Gastrocnemius medialis (tissue), 4 donors: ENCODE measurements at regions not wholly inside any gene's neighbourhood (a gene's known extent, or its start where the extent isn't known, plus 50 kb on each side); places are given as distances from the start of the nearest gene placed in this dataset.

Experiments used
- POLR2A ChIP-seq, 2 donors: fragments of 450-650 bp; IDR thresholded peaks; one replicate each; pipeline ENCODE4 v1.6.1; 2017; ENCODE audit warnings: antibody characterized with exemption in 2 of 2, mild to moderate bottlenecking in 2 of 2, moderate library complexity in 2 of 2
- TF ChIP-seq, protein P1 (sequence below), 5 experiments: fragments of 450-650 bp in 3 of 5; fragments of 200-600 bp in 2 of 5; sonication (generic) in 2 of 5; IDR thresholded peaks in 4 of 5; conservative IDR thresholded peaks in 1 of 5; 1 replicate in 4 of 5; 2 replicates in 1 of 5; pipeline ENCODE4 v1.5.1; 2016 to 2019; ENCODE audit warnings: antibody characterized with exemption in 5 of 5, mild to moderate bottlenecking in 3 of 5, moderate library complexity in 3 of 5

DNA sequence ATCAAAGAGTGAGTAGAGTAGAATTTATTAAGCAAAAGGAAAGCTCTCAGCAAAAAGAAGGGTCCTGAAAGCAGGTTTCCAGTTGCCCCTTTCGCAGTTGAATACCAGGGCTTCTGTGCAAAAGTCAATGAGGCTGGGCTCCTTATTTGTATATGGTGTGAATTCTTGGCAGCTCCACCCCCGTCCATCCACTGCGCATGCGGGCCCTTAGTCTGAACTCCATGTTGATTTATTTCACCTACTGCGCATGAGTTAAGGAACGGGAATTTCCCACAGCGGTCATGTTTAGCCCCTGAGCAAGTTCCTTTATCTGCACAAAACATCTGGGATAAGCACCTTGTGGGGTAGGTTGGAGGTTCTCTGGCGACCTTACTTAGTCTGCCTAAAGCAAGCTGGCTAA lies 325.6 kb downstream of the ZWINT start:
- TF ChIP-seq, protein P1, sequence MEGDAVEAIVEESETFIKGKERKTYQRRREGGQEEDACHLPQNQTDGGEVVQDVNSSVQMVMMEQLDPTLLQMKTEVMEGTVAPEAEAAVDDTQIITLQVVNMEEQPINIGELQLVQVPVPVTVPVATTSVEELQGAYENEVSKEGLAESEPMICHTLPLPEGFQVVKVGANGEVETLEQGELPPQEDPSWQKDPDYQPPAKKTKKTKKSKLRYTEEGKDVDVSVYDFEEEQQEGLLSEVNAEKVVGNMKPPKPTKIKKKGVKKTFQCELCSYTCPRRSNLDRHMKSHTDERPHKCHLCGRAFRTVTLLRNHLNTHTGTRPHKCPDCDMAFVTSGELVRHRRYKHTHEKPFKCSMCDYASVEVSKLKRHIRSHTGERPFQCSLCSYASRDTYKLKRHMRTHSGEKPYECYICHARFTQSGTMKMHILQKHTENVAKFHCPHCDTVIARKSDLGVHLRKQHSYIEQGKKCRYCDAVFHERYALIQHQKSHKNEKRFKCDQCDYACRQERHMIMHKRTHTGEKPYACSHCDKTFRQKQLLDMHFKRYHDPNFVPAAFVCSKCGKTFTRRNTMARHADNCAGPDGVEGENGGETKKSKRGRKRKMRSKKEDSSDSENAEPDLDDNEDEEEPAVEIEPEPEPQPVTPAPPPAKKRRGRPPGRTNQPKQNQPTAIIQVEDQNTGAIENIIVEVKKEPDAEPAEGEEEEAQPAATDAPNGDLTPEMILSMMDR (IDR thresholded peaks at IDR 0.05 in 4 of 5, conservative IDR thresholded peaks at IDR 0.05 in 1 of 5), result no peak
- no peak for TF ChIP-seq POLR2A (IDR thresholded peaks at IDR 0.05)
